IMR-90 (cell line): ENCODE measurements at regions not wholly inside any gene's neighbourhood (a gene's known extent, or its start where the extent isn't known, plus 50 kb on each side); places are given as distances from the start of the nearest gene placed in this dataset.

Experiments
- ATAC-seq: fragments of 200-7000 bp; cut with Tn5 transposase; 2 replicates; pipeline ENCODE4 v1.9.1; 2020; ENCODE audit warnings: low read depth, mild to moderate bottlenecking, moderate library complexity
- BruUV-seq: library from RNA; stranded (reverse); fragments of 400-500 nt; replicated peaks from 2 replicates; lab custom pipeline; 2021; lab: Mats Ljungman, UMichigan
- CTCF ChIA-PET: fragments of 300-600 bp; formaldehyde crosslinking; extraction: SDS; loops from one replicate; lab custom pipeline; 2021; ENCODE audit warnings: antibody characterized with exemption; lab: Yijun Ruan, JAX
- POLR2A ChIA-PET: fragments of 300-600 bp; sonication (Branson Sonifier 250); formaldehyde crosslinking; loops from one replicate; lab custom pipeline; 2022; ENCODE audit warnings: antibody characterized with exemption; ENCODE audit not compliant: unreplicated experiment; lab: Charles Lee
- DNase-seq: peaks from one replicate; pipeline ENCODE4 v3.0.0; 2013
- H2AFZ ChIP-seq: replicated peaks from 2 replicates; pipeline ENCODE3; 2013; ENCODE audit warnings: low read length, mild to moderate bottlenecking; ENCODE audit not compliant: poor library complexity
- H2AK5ac ChIP-seq: 2 replicates; pipeline ENCODE4 v1.6.1; 2013; ENCODE audit warnings: low read depth, low read length, inconsistent platforms
- H2AK9ac ChIP-seq: replicated peaks from 2 replicates; pipeline ENCODE3; 2013; ENCODE audit warnings: mild to moderate bottlenecking, low read depth, low read length, moderate library complexity; ENCODE audit not compliant: poor library complexity
- H2BK120ac ChIP-seq: 2 replicates; pipeline ENCODE4 v1.6.1; 2013; ENCODE audit warnings: low read depth, low read length, inconsistent platforms
- H2BK15ac ChIP-seq: 3 replicates; pipeline ENCODE4 v1.6.1; 2013; ENCODE audit warnings: low read depth, low read length, inconsistent platforms
- H2BK20ac ChIP-seq: 2 replicates; pipeline ENCODE4 v1.6.1; 2013; ENCODE audit warnings: low read depth, mild to moderate bottlenecking, inconsistent platforms, low read length, moderate library complexity
- H2BK5ac ChIP-seq: 2 replicates; pipeline ENCODE4 v1.6.1; 2013; ENCODE audit warnings: mild to moderate bottlenecking, low read depth, low read length, inconsistent platforms; ENCODE audit not compliant: poor library complexity, severe bottlenecking
- H3K14ac ChIP-seq: replicated peaks from 2 replicates; pipeline ENCODE4 v1.6.1; 2013; ENCODE audit warnings: low read depth, low read length, inconsistent platforms
- H3K18ac ChIP-seq: 2 replicates; pipeline ENCODE4 v1.6.1; 2013; ENCODE audit warnings: low read depth, low read length, control low read depth
- H3K23ac ChIP-seq: 2 replicates; pipeline ENCODE4 v1.6.1; 2013; ENCODE audit warnings: low read depth, low read length, inconsistent platforms
- H3K27ac ChIP-seq: 2 replicates; pipeline ENCODE4 v1.5.1; 2013; ENCODE audit warnings: mild to moderate bottlenecking, control low read depth, low read length; ENCODE audit not compliant: insufficient read depth
- H3K27me3 ChIP-seq: 2 replicates; pipeline ENCODE4 v1.6.1; 2013; ENCODE audit warnings: low read length; ENCODE audit not compliant: control insufficient read depth, insufficient read depth
- H3K36me3 ChIP-seq: 2 replicates; pipeline ENCODE4 v1.6.1; 2013; ENCODE audit warnings: low read length, mixed read lengths; ENCODE audit not compliant: control insufficient read depth, insufficient read depth
- H3K4ac ChIP-seq: 2 replicates; pipeline ENCODE4 v1.6.1; 2013; ENCODE audit warnings: low read depth, low read length, inconsistent platforms
- H3K4me1 ChIP-seq: 2 replicates; pipeline ENCODE4 v1.6.1; 2013; ENCODE audit warnings: low read length, mixed read lengths; ENCODE audit not compliant: control insufficient read depth, insufficient read depth
- H3K4me2 ChIP-seq: 2 replicates; pipeline ENCODE4 v1.6.1; 2013; ENCODE audit warnings: low read depth, mild to moderate bottlenecking, control low read depth, low read length, moderate library complexity
- H3K4me3 ChIP-seq: 2 replicates; pipeline ENCODE4 v1.5.1; 2013; ENCODE audit warnings: low read depth, mild to moderate bottlenecking, control low read depth, low read length, moderate library complexity; ENCODE audit not compliant: insufficient read depth
- H3K56ac ChIP-seq: 2 replicates; pipeline ENCODE4 v1.6.1; 2013; ENCODE audit warnings: low read length, inconsistent platforms; ENCODE audit not compliant: insufficient read depth; ENCODE audit errors: extremely low read depth
- H3K79me1 ChIP-seq, 2 experiments: 2 replicates each; pipeline ENCODE4 v1.6.1; 2013; ENCODE audit warnings: low read length in 2 of 2, inconsistent platforms in 1 of 2, low read depth in 1 of 2
- H3K9ac ChIP-seq: 2 replicates; pipeline ENCODE4 v1.6.1; 2013; ENCODE audit warnings: low read depth, low read length, control low read depth
- H3K9me1 ChIP-seq: 2 replicates; pipeline ENCODE4 v1.6.1; 2013; ENCODE audit warnings: low read length, inconsistent platforms; ENCODE audit not compliant: insufficient read depth
- H3K9me3 ChIP-seq: 2 replicates; pipeline ENCODE4 v1.6.1; 2013; ENCODE audit warnings: low read length; ENCODE audit not compliant: control insufficient read depth, insufficient read depth
- H4K20me1 ChIP-seq: 2 replicates; pipeline ENCODE4 v1.6.1; 2013; ENCODE audit warnings: low read length, inconsistent platforms; ENCODE audit not compliant: insufficient read depth
- H4K5ac ChIP-seq: 2 replicates; pipeline ENCODE4 v1.6.1; 2013; ENCODE audit warnings: mild to moderate bottlenecking, low read depth, low read length, control low read depth
- H4K8ac ChIP-seq, 2 experiments: 2 replicates each; pipeline ENCODE4 v1.6.1; 2013; ENCODE audit warnings: low read depth in 2 of 2, low read length in 2 of 2, control low read depth in 1 of 2, inconsistent platforms in 1 of 2
- H4K91ac ChIP-seq: 2 replicates; pipeline ENCODE4 v1.6.1; 2013; ENCODE audit warnings: low read depth, low read length, inconsistent platforms; ENCODE audit not compliant: insufficient read depth
- BHLHE40 ChIP-seq: fragments of 150-350 bp; IDR thresholded peaks from 2 replicates; pipeline ENCODE4 v1.6.1; 2016; ENCODE audit warnings: mild to moderate bottlenecking, low read depth, low read length
- CEBPB ChIP-seq: IDR thresholded peaks from 2 replicates; pipeline ENCODE4 v1.6.1; 2012; ENCODE audit warnings: low read depth, low read length, improper control_type of control experiment
- CHD1 ChIP-seq: IDR thresholded peaks from 2 replicates; pipeline ENCODE4 v1.6.1; 2012; ENCODE audit warnings: low read depth, low read length, improper control_type of control experiment
- FOS ChIP-seq: fragments of 150-350 bp; IDR thresholded peaks from 2 replicates; pipeline ENCODE4 v1.6.1; 2016; ENCODE audit warnings: low read depth, low read length
- MAFK ChIP-seq: IDR thresholded peaks from 2 replicates; pipeline ENCODE4 v1.6.1; 2012; ENCODE audit warnings: low read depth, low read length, improper control_type of control experiment
- MAZ ChIP-seq: IDR thresholded peaks from 2 replicates; pipeline ENCODE4 v1.6.1; 2012; ENCODE audit warnings: low read depth, mild to moderate bottlenecking, low read length, improper control_type of control experiment, moderate library complexity, borderline replicate concordance
- MXI1 ChIP-seq: IDR thresholded peaks from 2 replicates; pipeline ENCODE4 v1.6.1; 2012; ENCODE audit warnings: low read depth, mild to moderate bottlenecking, low read length, moderate library complexity, borderline replicate concordance
- RAD21 ChIP-seq: IDR thresholded peaks from 2 replicates; pipeline ENCODE4 v1.6.1; 2012; ENCODE audit warnings: low read length, improper control_type of control experiment
- RCOR1 ChIP-seq: IDR thresholded peaks from 2 replicates; pipeline ENCODE4 v1.6.1; 2012; ENCODE audit warnings: mild to moderate bottlenecking, low read length, improper control_type of control experiment; ENCODE audit not compliant: insufficient replicate concordance
- SMC3 ChIP-seq: fragments of 150-350 bp; IDR thresholded peaks from 2 replicates; pipeline ENCODE4 v1.6.1; 2016; ENCODE audit warnings: low read depth, mild to moderate bottlenecking, antibody characterized with exemption, low read length, moderate library complexity
- WGBS, 2 experiments: methylation state at CpG; one replicate each; pipeline versions ENCODE4 v1.1.5 to v1.1.7; 2013; ENCODE audit warnings: missing lambda C conversion rate in 2 of 2; ENCODE audit not compliant: insufficient read length in 1 of 2; ENCODE audit errors: extremely low coverage in 2 of 2; 5-methylcytosine and 5-hydroxymethylcytosine counted together
- dilution Hi-C: fragments of 300-500 bp; cut with HindIII; formaldehyde crosslinking; loops from one replicate; pipeline ENCODE4 v1.14.3; 2018; ENCODE audit warnings: low sequenced_read_pairs; ENCODE audit not compliant: unreplicated experiment
- in situ Hi-C: fragments of 300-500 bp; cut with MboI; formaldehyde crosslinking; loops from 3 replicates; pipeline ENCODE4 v1.14.3; 2019; ENCODE audit warnings: low sequenced_read_pairs, inconsistent platforms, mixed read lengths
- intact Hi-C: fragments of 100-400 bp; cut with micrococcal nuclease; formaldehyde crosslinking; loops from 2 replicates; pipeline ENCODE4 v1.10.0; 2022
- TF ChIP-seq, protein P1 (sequence below): fragments of 150-350 bp; IDR thresholded peaks from 2 replicates; pipeline ENCODE4 v1.6.1; 2016; ENCODE audit warnings: low read depth, mild to moderate bottlenecking, low read length, moderate library complexity, borderline replicate concordance

- ATAC-seq (no peak), DNase-seq (no peak)
- Histone ChIP-seq H3K4ac (no peak overlapping the region), H3K18ac (no peak overlapping the region), H3K4me1 (no peaks in the 10 kb centered on the region), H2AK9ac (no peak overlapping the region), H2BK15ac (no peak overlapping the region), H3K9me3 (no peaks in the 10 kb centered on the region), H3K56ac (no peak overlapping the region), H2BK20ac (no peak overlapping the region), H2AK5ac (no peak overlapping the region), H3K9me1 (no peaks in the 10 kb centered on the region), H2BK5ac (no peak overlapping the region), H4K20me1 (no peaks in the 10 kb centered on the region), H4K91ac (no peak overlapping the region), H3K4me3 (no peak overlapping the region), H4K8ac (no peak overlapping the region), H3K27me3 (no peaks in the 10 kb centered on the region), H3K9ac (no peak overlapping the region), H3K4me2 (no peak overlapping the region), H3K36me3 (no peaks in the 10 kb centered on the region), H2AFZ (no peak overlapping the region), H3K27ac (no peak overlapping the region), H2BK120ac (no peak overlapping the region), H4K5ac (no peak overlapping the region), H3K79me1 (no peaks in the 10 kb centered on the region), H3K14ac (no peak overlapping the region), H3K23ac (no peak overlapping the region)
- no TSS peak for BruUV-seq
- intact Hi-C loops: no loop called here
- no CpG with 5 or more reads among the region's 2 CpGs for WGBS, 2 experiments
- dilution Hi-C loops: no loop called here
- ChIA-PET CTCF (no interaction called here), POLR2A (no interaction called here)
- TF ChIP-seq BHLHE40: no peak
- no peak for TF ChIP-seq MAFK
- no peak for TF ChIP-seq RAD21
- TF ChIP-seq CEBPB: no peak
- no peak for TF ChIP-seq MXI1
- no peak for TF ChIP-seq FOS
- TF ChIP-seq, protein P1, sequence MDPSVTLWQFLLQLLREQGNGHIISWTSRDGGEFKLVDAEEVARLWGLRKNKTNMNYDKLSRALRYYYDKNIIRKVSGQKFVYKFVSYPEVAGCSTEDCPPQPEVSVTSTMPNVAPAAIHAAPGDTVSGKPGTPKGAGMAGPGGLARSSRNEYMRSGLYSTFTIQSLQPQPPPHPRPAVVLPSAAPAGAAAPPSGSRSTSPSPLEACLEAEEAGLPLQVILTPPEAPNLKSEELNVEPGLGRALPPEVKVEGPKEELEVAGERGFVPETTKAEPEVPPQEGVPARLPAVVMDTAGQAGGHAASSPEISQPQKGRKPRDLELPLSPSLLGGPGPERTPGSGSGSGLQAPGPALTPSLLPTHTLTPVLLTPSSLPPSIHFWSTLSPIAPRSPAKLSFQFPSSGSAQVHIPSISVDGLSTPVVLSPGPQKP: no peak
- TF ChIP-seq CHD1: no peak
- no peak for TF ChIP-seq MAZ
- no peak for TF ChIP-seq RCOR1
- no peak for TF ChIP-seq SMC3
- in situ Hi-C loops: no loop called here
Measured at GRCh38 chr20:39993742-39994141, 695.3 kb downstream of the MAFB start.
